ENCODE measurements at regions not wholly inside any gene's neighbourhood (a gene's known extent, or its start where the extent isn't known, plus 50 kb on each side); places are given as distances from the start of the nearest gene placed in this dataset.

DNA sequence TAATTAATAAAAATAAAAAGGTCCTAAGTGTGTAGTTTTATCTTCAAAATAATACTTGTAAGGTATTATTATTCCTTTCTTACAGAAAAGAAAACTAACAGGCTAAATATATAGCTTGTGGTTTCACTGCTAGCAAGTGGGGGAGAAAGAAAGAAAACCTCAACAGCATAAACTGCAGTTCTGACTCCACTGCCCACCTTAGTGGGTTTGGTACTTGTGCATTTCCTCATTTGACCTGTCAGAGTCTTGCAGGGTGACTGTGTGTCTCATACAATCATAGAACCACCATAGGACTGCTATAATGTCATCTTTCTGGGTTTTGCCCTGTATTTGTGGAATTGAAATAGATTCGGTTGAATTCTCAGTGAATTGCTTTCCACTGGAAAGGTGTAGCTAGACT lies 94.7 kb upstream of the PUDP start:
- H2AFZ ChIP-seq (ENCODE audit: low read length, unreplicated experiment), result no peak overlapping the region
- H3K27ac ChIP-seq (ENCODE audit: low read depth, low read length), result no peak overlapping the region
- H3K79me2 ChIP-seq (ENCODE audit: control insufficient read depth, insufficient read depth, low read length, unreplicated experiment), result no peaks in the 10 kb centered on the region
- H3K36me3 ChIP-seq (ENCODE audit: insufficient read depth, low read length), result no peaks in the 10 kb centered on the region
- H3K27me3 ChIP-seq (ENCODE audit: insufficient read depth, low read length), result no peaks in the 10 kb centered on the region
- H3K4me3 ChIP-seq (ENCODE audit: low read depth, low read length), result no peak overlapping the region
- no peaks in the 10 kb centered on the region for H3K4me1 ChIP-seq (ENCODE audit: control insufficient read depth, insufficient read depth, low read length, unreplicated experiment)

GRCh38 chrX:7240929-7241328 lies 93.0 kb upstream of the PUDP start:
- Histone ChIP-seq H3K79me2 (ENCODE audit: control insufficient read depth, insufficient read depth, low read length, unreplicated experiment) (no peaks in the 10 kb centered on the region), H3K27me3 (ENCODE audit: insufficient read depth, low read length) (no peaks in the 10 kb centered on the region), H3K36me3 (ENCODE audit: insufficient read depth, low read length) (no peaks in the 10 kb centered on the region), H3K27ac (ENCODE audit: low read depth, low read length) (no peak overlapping the region), H2AFZ (ENCODE audit: low read length, unreplicated experiment) (no peak overlapping the region), H3K4me1 (ENCODE audit: control insufficient read depth, insufficient read depth, low read length, unreplicated experiment) (no peaks in the 10 kb centered on the region), H3K4me3 (ENCODE audit: low read depth, low read length) (no peak overlapping the region)

DNA sequence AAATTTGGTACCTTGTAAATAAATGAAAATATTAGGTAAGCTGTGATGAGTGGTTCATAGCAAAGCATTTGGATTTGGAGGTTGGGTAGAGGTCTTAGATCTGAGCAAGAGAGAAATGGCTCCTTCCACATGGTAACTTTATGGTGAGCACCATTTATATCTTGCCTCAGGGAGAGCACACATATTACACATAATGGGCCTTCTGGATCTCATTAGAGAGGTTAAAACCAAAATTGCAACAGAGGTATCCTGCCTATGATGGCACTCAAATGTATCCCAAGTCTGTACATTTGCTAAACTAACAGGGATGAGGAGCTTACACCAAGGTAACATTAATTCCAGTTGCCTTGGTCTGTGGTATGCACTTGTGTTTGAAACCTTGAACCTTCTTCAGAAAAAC lies 87.1 kb upstream of the PUDP start:
- H3K4me3 ChIP-seq (ENCODE audit: low read depth, low read length), result no peak overlapping the region
- H3K4me1 ChIP-seq (ENCODE audit: control insufficient read depth, insufficient read depth, low read length, unreplicated experiment), result no peaks in the 10 kb centered on the region
- no peaks in the 10 kb centered on the region for H3K79me2 ChIP-seq (ENCODE audit: control insufficient read depth, insufficient read depth, low read length, unreplicated experiment)
- H2AFZ ChIP-seq (ENCODE audit: low read length, unreplicated experiment), result no peak overlapping the region
- no peak overlapping the region for H3K27ac ChIP-seq (ENCODE audit: low read depth, low read length)
- no peaks in the 10 kb centered on the region for H3K27me3 ChIP-seq (ENCODE audit: insufficient read depth, low read length)
- no peaks in the 10 kb centered on the region for H3K36me3 ChIP-seq (ENCODE audit: insufficient read depth, low read length)

GRCh38 chrX:7233580-7234406 lies 85.8 kb upstream of the PUDP start:
- Histone ChIP-seq H3K4me1 (ENCODE audit: control insufficient read depth, insufficient read depth, low read length, unreplicated experiment) (no peaks in the 10 kb centered on the region), H3K27me3 (ENCODE audit: insufficient read depth, low read length) (no peaks in the 10 kb centered on the region), H3K36me3 (ENCODE audit: insufficient read depth, low read length) (no peaks in the 10 kb centered on the region), H3K79me2 (ENCODE audit: control insufficient read depth, insufficient read depth, low read length, unreplicated experiment) (no peaks in the 10 kb centered on the region), H3K4me3 (ENCODE audit: low read depth, low read length) (no peak overlapping the region), H2AFZ (ENCODE audit: low read length, unreplicated experiment) (no peak overlapping the region), H3K27ac (ENCODE audit: low read depth, low read length) (no peak overlapping the region)

- Histone ChIP-seq H3K79me2 (ENCODE audit: control insufficient read depth, insufficient read depth, low read length, unreplicated experiment) (no peaks in the 10 kb centered on the region), H3K27me3 (ENCODE audit: insufficient read depth, low read length) (no peaks in the 10 kb centered on the region), H3K4me3 (ENCODE audit: low read depth, low read length) (no peak overlapping the region), H3K4me1 (ENCODE audit: control insufficient read depth, insufficient read depth, low read length, unreplicated experiment) (no peaks in the 10 kb centered on the region), H3K36me3 (ENCODE audit: insufficient read depth, low read length) (no peaks in the 10 kb centered on the region), H2AFZ (ENCODE audit: low read length, unreplicated experiment) (no peak overlapping the region), H3K27ac (ENCODE audit: low read depth, low read length) (no peak overlapping the region)
Measured at GRCh38 chrX:7228226-7228625, 80.3 kb upstream of the PUDP start.

GRCh38 chrX:7225338-7225737 lies 77.4 kb upstream of the PUDP start:
- Histone ChIP-seq H3K27ac (ENCODE audit: low read depth, low read length) (no peak overlapping the region), H3K79me2 (ENCODE audit: control insufficient read depth, insufficient read depth, low read length, unreplicated experiment) (no peaks in the 10 kb centered on the region), H3K4me1 (ENCODE audit: control insufficient read depth, insufficient read depth, low read length, unreplicated experiment) (no peaks in the 10 kb centered on the region), H3K27me3 (ENCODE audit: insufficient read depth, low read length) (no peaks in the 10 kb centered on the region), H2AFZ (ENCODE audit: low read length, unreplicated experiment) (no peak overlapping the region), H3K36me3 (ENCODE audit: insufficient read depth, low read length) (no peaks in the 10 kb centered on the region), H3K4me3 (ENCODE audit: low read depth, low read length) (no peak overlapping the region)

- Histone ChIP-seq H3K4me1 (ENCODE audit: control insufficient read depth, insufficient read depth, low read length, unreplicated experiment) (no peaks in the 10 kb centered on the region), H3K36me3 (ENCODE audit: insufficient read depth, low read length) (no peaks in the 10 kb centered on the region), H2AFZ (ENCODE audit: low read length, unreplicated experiment) (no peak overlapping the region), H3K27ac (ENCODE audit: low read depth, low read length) (no peak overlapping the region), H3K79me2 (ENCODE audit: control insufficient read depth, insufficient read depth, low read length, unreplicated experiment) (no peaks in the 10 kb centered on the region), H3K27me3 (ENCODE audit: insufficient read depth, low read length) (no peaks in the 10 kb centered on the region), H3K4me3 (ENCODE audit: low read depth, low read length) (no peak overlapping the region)
Measured at GRCh38 chrX:7223271-7223670, 75.3 kb upstream of the PUDP start.

GRCh38 chrX:7220121-7220520 lies 72.2 kb upstream of the PUDP start:
- Histone ChIP-seq H2AFZ (ENCODE audit: low read length, unreplicated experiment) (no peak overlapping the region), H3K27ac (ENCODE audit: low read depth, low read length) (no peak overlapping the region), H3K79me2 (ENCODE audit: control insufficient read depth, insufficient read depth, low read length, unreplicated experiment) (no peaks in the 10 kb centered on the region), H3K36me3 (ENCODE audit: insufficient read depth, low read length) (no peaks in the 10 kb centered on the region), H3K4me3 (ENCODE audit: low read depth, low read length) (no peak overlapping the region), H3K27me3 (ENCODE audit: insufficient read depth, low read length) (no peaks in the 10 kb centered on the region), H3K4me1 (ENCODE audit: control insufficient read depth, insufficient read depth, low read length, unreplicated experiment) (no peaks in the 10 kb centered on the region)

DNA sequence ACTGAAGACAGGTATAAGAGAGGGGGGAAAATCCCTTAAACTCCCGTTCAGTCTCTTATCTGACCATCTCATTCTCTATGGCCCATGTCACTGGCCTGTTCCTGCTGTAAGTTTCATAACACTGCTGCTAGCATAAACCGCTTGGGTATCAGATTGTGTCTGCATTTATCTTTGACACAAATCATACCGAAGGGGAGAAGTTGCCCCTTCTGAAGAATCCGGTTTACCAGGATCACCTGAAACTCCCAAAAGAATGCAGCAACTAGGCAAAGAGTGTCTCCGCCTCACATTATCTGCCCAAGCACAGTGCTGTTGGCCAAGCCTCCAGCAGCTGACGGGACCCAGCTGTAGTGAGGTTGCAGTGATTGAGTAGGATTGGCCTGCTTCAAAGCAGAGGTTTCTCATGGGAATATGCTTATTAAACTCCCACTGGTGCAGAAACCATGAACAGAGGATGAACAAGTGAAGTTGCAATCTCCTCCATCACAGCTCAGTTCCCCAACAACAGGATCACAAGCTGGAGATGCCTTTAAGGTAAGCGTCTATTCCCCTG lies 71.3 kb upstream of the PUDP start:
- Histone ChIP-seq H3K4me3 (ENCODE audit: low read depth, low read length) (no peak overlapping the region), H2AFZ (ENCODE audit: low read length, unreplicated experiment) (no peak overlapping the region), H3K4me1 (ENCODE audit: control insufficient read depth, insufficient read depth, low read length, unreplicated experiment) (no peaks in the 10 kb centered on the region), H3K79me2 (ENCODE audit: control insufficient read depth, insufficient read depth, low read length, unreplicated experiment) (no peaks in the 10 kb centered on the region), H3K36me3 (ENCODE audit: insufficient read depth, low read length) (no peaks in the 10 kb centered on the region), H3K27ac (ENCODE audit: low read depth, low read length) (no peak overlapping the region), H3K27me3 (ENCODE audit: insufficient read depth, low read length) (no peaks in the 10 kb centered on the region)

- H2AFZ ChIP-seq (ENCODE audit: low read length, unreplicated experiment), result no peak overlapping the region
- H3K4me3 ChIP-seq (ENCODE audit: low read depth, low read length), result no peak overlapping the region
- no peaks in the 10 kb centered on the region for H3K79me2 ChIP-seq (ENCODE audit: control insufficient read depth, insufficient read depth, low read length, unreplicated experiment)
Measured at GRCh38 chrX:7218321-7219152, 70.6 kb upstream of the PUDP start.

More at GRCh38 chrX:7218321-7219152, 70.6 kb upstream of the PUDP start:
- Histone ChIP-seq H3K36me3 (ENCODE audit: insufficient read depth, low read length) (no peaks in the 10 kb centered on the region), H3K27me3 (ENCODE audit: insufficient read depth, low read length) (no peaks in the 10 kb centered on the region), H3K4me1 (ENCODE audit: control insufficient read depth, insufficient read depth, low read length, unreplicated experiment) (no peaks in the 10 kb centered on the region), H3K27ac (ENCODE audit: low read depth, low read length) (no peak overlapping the region)

All from ACC112 (cell line).